ENCODE measurements at regions not wholly inside any gene's neighbourhood (a gene's known extent, or its start where the extent isn't known, plus 50 kb on each side); places are given as distances from the start of the nearest gene placed in this dataset.

DNA sequence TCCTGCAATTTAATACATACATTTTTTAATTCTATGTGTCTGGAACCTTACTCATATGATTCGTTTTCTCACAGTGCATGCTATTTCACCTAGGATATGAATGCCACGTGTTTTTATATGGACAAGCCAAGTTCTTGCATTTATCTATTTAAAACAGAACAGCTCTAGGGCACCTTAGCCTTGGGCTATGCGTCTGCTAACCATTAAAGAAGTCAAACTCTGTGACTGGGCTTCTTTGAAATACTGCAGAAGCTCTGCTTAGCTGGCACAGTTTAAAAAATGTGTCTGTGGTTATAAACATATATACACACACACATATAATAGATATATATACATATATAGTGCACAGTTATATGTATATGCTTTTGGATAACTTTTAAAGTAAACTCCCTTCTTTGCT, 890.8 kb upstream of the KLHL29 start:
- TF ChIP-seq, protein P1, sequence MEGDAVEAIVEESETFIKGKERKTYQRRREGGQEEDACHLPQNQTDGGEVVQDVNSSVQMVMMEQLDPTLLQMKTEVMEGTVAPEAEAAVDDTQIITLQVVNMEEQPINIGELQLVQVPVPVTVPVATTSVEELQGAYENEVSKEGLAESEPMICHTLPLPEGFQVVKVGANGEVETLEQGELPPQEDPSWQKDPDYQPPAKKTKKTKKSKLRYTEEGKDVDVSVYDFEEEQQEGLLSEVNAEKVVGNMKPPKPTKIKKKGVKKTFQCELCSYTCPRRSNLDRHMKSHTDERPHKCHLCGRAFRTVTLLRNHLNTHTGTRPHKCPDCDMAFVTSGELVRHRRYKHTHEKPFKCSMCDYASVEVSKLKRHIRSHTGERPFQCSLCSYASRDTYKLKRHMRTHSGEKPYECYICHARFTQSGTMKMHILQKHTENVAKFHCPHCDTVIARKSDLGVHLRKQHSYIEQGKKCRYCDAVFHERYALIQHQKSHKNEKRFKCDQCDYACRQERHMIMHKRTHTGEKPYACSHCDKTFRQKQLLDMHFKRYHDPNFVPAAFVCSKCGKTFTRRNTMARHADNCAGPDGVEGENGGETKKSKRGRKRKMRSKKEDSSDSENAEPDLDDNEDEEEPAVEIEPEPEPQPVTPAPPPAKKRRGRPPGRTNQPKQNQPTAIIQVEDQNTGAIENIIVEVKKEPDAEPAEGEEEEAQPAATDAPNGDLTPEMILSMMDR (IDR thresholded peaks at IDR 0.05; ENCODE audit: low read depth, low read length): no peak
- TF ChIP-seq EZH2phosphoT487 (IDR thresholded peaks at IDR 0.05; ENCODE audit: low read depth): no peak
